Activated effector memory CD4-positive, alpha-beta T cell treated with anti-CD3 and anti-CD28 coated beads, Interleukin-2, amount 50 U/mL, for 16 hours (primary cell): ENCODE measurements at regions not wholly inside any gene's neighbourhood (a gene's known extent, or its start where the extent isn't known, plus 50 kb on each side); places are given as distances from the start of the nearest gene placed in this dataset.

Experiments used
- DNase-seq: peaks from one replicate; pipeline ENCODE4 v3.0.0-alpha.2; 2020

DNA sequence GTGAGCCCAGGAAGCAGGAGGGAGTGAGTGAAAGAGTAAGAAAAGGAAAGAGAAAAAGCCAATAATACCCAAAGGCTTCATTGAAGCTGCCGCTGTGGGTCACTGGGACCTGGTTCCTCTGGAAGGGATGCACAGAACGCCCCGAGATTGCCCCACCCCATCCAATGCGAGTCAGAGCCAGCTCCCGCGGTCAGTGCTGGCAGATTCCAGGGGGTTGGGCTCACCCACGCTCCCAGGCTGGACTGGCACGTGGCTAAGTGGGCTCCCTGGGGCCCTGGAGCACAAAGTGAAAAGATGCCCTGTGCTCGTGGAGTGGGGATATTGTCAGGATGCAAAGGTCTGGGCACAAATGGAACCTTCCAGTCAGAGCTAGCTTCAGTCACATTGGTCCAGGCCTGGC, 117.0 kb downstream of the OAT start:
- peak; percentile 33 for DNase-seq

DNA sequence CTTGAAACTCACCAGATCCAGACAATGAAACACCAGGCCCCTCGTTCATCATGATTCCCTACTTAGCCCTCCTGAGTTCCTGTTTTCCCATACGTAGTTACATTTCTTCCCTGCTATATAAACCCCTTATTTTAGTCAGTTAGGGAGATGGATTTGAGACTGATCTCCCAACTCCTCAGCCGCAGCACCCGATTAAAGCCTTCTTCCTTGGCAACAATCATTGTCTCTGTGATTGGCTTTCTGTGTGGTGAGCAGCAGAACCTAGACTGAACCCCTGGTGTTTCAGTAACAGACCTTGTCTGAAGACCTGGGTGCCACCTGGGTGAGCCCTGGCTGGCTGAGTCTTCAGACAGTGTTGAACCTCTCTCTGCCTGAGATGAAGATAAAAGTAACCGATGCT, 118.0 kb downstream of the OAT start:
- DNase-seq: no peak

DNA sequence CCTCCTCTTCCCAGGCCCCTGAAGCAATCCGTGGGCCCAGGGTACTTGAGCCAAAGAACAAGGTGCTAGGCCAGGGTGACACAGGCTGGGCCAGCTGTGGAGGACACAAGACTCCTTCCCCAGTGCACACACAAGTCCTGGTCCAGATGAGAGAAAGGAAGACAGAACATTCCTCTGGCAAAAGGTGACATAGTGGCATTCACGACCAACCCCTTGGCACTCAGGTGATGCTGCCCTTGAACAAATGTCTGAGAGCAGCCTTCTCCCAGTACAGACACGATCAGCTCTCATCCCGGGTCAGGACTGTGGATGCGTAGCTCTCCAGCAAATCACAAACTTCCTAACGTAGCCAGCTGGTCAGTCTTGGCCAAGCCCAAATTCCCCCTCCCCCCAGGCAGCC, 118.5 kb downstream of the OAT start:
- peak; percentile 46 for DNase-seq

DNA sequence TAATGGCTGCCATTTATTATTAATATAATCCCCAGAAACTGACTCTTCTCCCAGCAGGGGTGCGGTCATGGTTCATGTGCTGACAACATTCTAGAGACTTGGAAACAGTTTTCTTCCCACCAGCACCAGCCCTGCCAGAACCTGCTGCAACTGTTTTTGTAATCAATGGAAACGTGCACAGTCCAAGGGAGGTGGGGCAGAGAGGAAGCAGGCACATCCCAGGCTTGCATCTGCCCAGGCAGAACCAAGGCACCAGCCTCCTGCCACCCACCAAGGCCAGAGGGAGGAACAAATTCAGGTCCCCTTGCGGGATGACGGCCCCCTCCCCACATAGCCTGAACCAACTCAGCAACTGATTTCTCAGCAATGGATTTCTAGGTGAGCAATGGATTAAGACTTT, 119.0 kb downstream of the OAT start:
- peak; percentile 38 for DNase-seq

DNA sequence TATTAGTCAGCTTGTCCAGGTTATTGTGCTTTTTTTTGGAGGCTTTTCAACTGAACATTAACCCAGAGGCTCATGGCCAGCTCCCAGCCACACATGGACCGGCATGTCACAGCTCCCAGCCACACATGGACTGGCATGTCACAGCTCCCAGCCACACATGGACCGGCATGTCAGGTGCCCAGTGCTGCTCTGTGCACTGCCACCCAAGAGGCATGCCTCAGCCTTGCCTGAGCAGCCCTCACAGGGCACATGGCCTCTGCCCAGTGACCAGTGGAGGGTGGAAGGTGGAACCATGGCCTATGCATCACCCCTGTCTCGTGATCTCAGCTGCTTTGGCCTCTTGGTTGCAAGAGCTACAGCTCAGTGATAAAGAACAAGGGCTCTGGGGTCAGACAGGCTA, 119.8 kb downstream of the OAT start:
- DNase-seq: peak; percentile 31

DNA sequence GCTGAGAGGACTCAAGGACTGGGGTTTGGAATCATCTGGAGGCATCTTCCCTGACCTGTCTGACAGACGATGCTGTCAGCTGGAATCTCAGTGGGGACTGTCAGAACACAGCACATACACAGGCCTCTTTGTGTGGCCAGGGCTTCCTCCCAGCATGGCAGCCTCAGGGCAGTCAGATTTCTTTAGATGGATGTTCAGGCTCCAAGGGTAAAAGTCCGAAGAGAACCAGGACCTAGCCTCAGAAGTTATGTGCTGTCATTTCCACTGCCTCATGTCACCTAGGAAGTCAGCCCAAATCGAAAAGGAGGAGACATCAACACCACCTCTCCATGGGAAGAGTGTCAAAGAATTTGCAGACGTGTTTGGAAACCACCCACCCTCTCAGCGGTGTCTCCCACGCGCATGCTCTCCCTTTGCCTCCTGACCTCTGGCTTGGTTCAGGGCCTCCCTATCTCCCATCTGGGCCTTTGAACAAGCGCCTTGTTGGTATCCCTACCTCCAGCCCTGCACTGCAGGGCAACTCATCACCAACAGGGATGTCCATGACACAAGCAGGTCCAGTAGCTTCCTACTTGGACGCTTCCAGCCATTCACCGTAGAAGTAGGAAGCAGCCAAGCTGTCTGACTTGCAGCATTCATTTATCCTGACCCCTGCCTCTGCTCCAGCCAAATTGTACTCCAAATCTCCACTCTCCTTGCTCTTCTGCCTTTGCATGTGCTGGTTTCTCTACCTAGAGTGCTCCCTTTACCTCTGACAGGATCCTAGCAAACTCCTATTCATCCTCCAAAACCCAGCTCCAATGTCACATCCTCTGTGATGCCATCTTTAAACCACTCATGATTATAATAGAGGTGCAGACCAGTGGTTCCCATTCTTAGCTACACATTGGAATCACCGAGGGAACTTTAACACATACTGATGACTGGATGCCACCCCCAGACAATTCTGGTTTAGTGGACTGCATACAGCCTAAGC, 121.6 kb downstream of the OAT start:
- DNase-seq: peak; percentile 33

DNA sequence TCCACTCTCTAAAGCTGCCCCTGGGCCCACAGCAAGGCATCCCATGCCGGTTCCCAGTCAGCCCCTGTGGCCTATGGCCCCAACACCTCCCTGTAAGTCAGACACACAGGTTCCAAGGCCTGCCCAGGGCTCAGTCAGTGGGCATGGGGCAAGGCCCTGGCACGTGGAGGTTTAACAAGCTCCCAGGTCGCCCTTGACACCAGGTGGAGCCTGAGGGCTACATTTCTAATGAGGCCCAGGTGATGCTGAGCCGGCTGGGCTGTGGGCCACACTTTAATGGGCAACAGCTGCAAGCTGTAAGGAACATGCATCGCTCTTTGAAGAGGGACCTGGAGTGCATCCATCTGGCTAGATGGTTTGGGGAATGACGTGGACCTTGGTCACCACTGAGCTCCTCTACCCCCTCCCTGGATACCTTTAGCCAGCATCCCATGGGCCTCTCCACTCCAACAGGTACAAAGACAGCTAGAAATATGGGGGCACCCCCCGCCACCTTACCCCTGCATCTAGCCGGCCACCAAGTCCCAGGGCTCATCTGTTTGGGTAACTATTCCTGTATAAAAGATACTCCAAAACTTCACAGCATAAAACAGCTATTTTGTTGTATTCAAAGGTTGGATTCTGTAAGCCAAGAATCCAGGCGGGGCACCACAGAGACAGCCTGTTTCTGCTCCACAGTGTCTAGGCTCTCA, 122.5 kb downstream of the OAT start:
- DNase-seq: peak; percentile 57

DNA sequence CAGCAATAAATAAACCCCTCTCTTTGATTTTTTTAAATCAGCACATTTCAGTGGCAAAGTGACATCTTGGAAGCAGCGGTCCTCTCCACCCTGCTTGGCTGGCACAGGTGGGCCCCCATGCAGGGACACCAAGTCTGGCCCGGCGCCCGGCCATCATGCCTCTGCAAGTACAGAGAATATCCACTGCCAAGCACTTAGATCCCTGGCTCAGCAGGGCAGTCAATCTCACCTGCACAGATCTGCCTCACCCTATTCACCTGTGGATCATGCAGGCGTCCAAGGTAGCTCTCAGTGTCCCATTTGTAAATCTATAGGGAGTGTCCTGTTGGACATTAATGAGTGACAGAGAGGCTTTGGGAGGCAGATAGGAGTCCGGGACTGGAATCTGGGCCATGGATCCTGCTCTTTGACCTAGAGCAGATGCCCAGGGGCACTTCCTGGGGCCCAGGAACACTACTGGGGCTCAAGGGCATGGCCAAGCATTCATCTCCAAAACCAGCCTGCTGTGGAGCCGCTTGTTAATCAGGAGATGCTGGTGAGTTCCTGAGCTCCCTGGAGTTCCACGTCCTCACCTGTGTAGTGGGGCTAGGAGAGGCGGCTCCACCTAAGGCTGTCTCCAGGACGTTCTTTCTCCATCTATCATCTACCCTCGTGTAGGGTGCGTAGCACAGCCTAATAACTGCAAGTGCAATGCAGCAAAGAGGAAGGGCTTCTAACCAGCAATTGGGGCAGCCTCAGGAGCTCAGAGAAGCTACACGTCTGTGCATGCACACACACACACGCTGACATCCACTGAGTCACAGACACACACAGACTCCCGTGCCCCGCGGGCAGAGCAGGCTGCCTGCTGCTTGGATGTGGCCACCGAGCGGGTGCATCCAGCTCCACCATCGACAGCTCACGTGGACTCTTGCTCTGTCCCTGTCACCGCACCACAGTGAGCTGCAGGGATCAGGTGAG, 123.6 kb downstream of the OAT start:
- peak; percentile 57 for DNase-seq

DNA sequence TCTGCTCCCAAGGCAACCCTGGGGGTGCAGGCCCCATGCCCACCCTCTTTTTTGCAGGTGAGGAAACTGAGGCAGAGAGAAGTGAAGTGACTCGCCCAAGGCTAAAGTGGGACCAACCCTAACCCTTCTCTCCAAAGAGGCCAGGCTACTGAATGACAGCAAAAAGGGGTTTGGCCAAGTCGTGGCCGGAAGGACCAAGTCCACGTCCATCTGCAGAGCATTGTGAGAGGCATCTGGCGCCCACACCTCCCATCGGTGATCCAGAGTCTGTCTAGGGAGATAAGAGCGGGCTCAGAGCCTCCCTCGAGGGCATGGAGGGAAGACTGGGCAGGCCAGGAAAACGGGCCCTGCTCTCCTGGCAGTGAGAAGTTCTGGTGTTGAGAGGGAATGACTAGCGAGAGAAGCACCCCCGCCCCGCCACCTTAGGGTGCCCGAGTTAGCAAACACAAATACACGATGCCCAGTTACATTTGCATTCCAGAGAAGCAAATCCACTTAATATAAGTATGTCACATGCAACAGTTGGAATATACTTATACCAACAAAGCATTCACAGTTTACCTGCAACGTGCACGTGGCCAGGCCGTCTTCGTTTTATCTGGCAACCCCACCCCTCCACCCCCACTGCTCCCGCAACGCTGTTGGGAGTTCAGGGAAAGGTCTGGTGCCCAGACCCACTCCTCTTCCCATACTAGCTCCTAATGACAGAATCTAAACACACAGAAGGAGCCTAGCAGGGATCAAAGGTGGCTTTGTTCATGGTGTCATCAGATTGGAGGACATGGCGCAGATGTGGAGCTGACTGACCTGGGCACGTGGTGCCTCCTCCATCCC, 124.9 kb downstream of the OAT start:
- DNase-seq: peak; percentile 31

DNA sequence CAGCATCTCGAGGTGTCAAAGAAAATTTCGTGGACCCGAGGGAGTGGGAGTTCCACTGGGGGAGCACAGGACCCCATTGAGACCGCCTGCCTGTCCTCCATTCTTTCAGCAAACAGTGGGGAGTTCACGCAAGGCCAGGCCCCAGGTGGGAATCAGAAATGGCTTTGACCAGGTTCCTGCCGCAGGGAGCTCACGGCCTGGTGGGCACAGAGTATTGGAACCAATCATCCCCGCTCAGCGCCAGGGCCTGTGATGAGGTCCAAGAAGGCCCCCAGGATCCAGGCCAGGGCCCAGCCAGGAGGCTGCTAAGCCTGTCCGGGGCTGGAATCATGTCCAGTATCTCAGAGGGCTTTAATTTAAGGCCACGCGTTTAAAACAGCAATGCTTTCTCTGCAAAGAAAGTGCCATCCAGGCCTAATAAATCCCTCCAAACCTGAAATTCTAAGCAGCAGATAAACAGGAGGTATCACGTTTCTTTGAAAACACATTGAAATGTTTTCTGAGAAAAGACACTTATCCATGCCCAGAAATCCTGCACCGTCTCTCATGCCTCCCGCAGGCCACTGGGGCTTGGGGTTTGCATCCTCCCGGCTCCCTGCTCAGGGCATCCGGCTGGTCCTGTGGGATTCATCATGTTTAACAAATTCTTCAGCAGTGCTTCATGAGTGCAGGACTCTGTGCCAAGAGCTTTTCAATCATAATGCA, 125.7 kb downstream of the OAT start:
- DNase-seq: peak; percentile 36

DNA sequence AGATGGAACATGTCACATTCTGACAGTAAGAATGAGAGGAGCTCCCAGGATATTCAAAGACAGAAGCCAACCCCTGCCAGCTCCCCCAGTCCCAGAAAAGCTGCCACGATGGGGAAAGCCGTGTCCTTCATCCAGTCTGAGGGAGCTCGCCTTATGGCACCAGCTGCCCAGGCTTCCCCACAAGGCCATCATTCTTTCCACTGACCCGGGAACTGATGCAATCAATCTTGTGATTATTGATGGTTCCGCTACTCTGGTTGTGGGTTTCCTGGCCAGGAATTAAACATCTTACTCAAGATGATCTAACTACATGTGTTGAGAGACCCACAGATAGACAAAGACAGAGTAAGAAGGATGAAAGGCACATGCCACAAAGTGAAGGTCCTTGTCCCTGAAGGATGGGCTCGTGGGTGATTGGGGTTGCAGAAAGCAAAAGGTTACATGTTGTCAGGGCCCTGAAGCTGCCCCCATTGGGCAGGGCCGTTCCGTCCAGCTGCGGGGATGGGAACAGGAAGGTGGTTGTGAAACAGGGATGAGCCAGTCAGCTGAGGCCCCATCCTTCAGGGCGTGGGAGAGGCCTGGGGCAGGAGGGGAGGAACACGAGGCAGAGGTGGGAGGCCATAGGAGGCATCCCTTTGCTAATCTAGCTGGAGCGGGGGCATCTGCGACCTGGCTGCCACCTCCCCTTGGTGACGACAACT, 127.6 kb downstream of the OAT start:
- DNase-seq: peak; percentile 33

DNA sequence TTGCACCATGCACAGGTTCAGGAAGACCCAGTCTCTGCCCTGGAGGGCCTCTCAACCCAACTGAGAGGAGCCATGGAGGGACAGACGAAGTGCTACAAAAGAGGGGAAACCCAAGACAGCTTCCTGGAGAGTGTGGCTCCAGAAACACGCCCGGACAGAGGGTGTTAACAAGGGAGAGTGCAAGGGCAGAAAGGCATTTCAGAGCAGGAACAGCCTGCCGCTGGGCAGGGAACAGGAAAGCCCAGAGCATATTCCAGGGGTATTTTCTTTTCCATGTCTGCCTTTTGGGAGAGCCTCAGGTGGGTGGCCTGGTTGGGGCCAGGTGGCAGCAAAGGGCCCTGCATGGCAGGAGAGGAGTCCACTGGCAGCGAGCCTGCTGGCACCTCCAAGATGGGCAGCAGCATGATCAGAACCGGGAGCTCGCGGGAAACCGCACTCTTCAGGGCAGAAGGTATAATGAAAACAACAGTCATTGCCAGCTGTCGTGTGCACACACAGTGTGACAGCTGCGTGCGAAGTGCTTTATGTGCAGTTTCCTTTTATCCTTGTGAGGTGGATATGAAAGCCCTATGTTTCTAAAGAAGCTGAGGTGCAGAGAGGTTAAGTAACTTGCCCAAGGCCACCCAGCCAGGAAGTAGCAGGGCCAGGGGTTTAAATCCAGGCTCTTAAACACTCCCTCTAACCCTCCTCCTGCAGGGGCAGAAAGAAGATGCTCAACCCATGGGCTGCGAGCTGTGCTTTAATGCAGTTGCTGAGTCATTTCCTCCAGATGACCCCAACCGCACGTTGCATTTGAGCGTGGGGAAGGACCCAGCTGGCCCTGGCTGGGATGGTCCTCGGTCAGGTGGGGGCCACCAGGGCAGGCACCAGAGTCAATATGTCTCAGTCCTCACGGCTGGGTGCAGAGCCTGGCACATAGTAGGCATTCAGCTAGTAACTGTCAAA, 128.6 kb downstream of the OAT start:
- DNase-seq: peak; percentile 54

DNA sequence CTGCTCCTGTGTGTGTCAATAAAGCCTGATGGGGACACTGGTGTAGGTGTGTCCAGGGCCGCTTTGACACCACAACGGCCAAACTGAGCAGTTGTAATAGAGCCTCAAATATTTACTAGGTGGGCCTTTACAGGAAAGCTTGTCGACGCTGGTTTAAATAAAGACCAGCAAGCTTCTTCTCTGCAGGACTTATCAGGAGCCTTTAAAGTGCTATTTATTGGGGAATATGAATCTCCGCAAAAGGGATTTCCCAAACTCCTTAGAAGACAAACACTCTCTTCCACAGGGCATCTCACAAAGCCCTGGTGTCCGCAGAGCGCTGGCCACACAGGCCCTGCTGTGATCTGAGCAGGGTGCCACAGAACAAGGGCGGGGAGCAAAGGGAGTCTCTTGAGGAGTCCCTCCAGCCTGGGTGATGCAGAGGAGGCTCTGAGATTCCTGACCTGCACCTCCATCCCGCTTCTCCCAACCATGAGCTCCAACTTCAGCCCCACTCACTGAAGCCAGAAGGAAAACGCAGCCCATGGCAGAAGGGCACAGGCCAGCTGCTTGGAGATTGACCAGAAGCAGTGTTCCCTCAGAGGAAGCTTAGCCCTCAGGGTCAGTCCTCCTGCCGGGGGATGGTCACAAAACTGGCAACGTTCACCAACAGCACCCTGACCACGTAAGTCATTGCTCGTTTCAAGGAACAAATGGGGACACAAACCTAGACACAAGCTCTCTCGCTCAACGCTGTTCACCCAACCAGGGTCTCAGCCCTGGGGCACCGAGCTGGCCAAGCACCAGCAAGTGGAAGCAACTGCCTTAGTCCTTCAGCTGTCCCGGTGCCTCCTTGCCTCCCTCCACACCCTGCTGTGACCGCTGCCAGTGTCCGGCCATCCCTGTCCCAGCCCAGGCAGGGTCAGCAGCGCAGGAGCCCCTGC, 129.5 kb downstream of the OAT start:
- peak; percentile 46 for DNase-seq

DNA sequence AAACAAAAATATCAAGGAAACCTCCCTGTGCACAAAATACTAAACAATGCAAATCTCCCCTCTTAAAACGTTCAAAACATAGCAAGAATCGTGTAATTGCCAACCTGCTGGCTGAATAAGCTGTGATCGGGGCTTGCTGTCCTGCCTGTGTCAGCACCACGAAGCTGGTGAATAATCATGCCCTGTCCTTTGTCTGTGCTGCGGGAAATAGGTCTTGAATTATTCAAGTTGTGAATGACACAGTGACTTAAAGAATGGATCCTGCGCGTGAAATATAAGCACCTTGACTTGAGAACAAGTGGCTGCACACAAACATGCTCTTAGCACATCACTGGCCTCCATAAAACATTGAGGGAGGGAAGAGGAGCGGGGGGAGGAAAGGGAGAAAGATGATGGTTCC, 130.2 kb downstream of the OAT start:
- DNase-seq: peak; percentile 16

DNA sequence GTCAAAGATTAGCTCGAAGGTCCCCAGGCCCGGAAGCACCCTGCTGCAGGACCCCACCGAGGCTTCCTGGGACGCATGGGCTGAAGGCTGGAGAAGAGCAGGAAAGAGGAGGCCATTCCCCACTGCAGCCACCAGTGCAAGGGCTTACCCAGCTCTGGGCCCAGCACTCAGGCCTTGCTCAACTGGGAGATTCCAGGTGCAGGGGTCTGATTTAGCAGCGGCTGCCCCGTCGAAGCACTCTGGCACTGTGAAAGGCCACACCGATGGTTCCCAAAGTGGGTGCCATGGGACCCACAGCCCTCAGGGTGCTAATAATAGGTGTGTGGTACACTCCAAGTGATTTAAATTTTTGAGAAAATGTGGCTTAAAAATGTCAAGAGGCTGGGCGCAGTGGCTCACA, 130.9 kb downstream of the OAT start:
- peak; percentile 38 for DNase-seq

DNA sequence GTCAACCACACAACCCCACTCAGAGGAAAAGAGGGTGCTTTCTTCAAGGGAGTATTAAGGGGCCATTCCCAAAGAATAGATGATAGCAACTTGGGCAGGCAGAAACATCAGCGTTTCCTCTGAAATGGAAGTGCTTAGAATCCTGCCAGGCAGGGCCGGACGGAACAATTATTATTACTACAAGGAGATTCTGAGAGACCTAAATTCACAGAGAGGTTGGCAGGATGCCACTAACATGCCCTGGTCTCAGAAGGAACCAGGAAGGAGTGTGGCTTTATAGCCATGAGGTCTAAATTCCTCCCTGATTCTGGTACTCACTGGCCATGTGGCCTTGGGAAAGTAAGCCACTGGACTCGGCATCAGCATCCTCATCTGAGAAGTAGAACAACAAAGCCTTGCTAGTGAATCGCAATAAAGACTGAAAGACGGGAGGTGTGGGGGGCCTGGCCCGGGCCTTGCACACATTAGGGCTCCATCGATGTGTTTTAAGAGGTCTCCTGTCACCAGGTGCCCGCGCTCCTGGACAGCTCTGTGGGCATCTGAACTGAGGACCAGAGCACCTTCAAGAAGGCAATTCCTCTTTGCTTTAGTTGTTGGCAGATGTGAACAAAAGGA, 131.5 kb downstream of the OAT start:
- DNase-seq: peak; percentile 57

DNA sequence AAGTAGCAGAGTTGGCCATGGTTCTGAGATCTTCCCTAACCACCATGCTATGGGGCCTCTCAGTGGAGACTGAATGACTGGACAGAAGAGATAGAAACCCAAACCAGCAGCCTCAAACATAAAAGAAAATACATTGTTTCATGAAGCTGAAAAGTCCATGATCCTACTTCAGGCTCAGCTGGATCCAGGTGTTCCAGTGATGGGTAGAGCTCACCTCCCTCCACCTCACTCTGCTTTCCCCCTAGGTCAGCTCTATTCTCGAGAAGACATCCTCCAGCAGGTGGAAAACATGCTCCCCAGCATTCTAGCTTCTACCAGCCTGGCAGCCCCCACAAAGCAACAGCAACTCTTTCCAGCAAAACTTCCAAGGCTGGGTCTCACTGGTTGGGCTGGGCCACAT, 132.1 kb downstream of the OAT start:
- DNase-seq: peak; percentile 25
